A673 (cell line): ENCODE measurements at regions not wholly inside any gene's neighbourhood (a gene's known extent, or its start where the extent isn't known, plus 50 kb on each side); places are given as distances from the start of the nearest gene placed in this dataset.

Source experiments
- BruUV-seq: library from RNA; stranded (reverse); fragments of 400-500 nt; replicated peaks from 2 replicates; lab custom pipeline; 2021; lab: Mats Ljungman, UMichigan
- CTCF ChIA-PET: fragments of 300-600 bp; sonication (Branson Sonifier 250); formaldehyde crosslinking; loops from one replicate; lab custom pipeline; 2022; ENCODE audit warnings: antibody characterized with exemption; lab: Charles Lee
- POLR2A ChIA-PET: fragments of 300-600 bp; sonication (Branson Sonifier 250); formaldehyde crosslinking; loops from one replicate; lab custom pipeline; 2022; ENCODE audit warnings: antibody characterized with exemption; ENCODE audit not compliant: low non-redundant PET; lab: Charles Lee
- DNase-seq: peaks from one replicate; pipeline ENCODE4 v3.0.0-alpha.2; 2015; ENCODE audit warnings: low spot score
- H3K27ac ChIP-seq: fragments of 200-600 bp; sonication (generic); 2 replicates; pipeline ENCODE4 v1.5.1; 2016; ENCODE audit warnings: mixed run types, low read depth, mild to moderate bottlenecking, mixed read lengths, antibody characterized with exemption, low read length; ENCODE audit not compliant: poor library complexity, severe bottlenecking
- H3K27me3 ChIP-seq: fragments of 200-600 bp; sonication (generic); replicated peaks from 2 replicates; pipeline ENCODE4 v1.6.1; 2017; ENCODE audit warnings: mixed run types, low read depth, mild to moderate bottlenecking, mixed read lengths, antibody characterized with exemption, low read length; ENCODE audit not compliant: insufficient read depth, poor library complexity
- H3K36me3 ChIP-seq: fragments of 200-600 bp; sonication (generic); 2 replicates; pipeline ENCODE4 v1.6.1; 2016; ENCODE audit warnings: mixed run types, mild to moderate bottlenecking, mixed read lengths, antibody characterized with exemption, low read length; ENCODE audit not compliant: insufficient read depth, poor library complexity, severe bottlenecking
- H3K4me1 ChIP-seq: fragments of 200-600 bp; sonication (generic); 2 replicates; pipeline ENCODE4 v1.6.1; 2017; ENCODE audit warnings: mixed run types, mild to moderate bottlenecking, mixed read lengths, antibody characterized with exemption, low read length; ENCODE audit not compliant: insufficient read depth, poor library complexity, severe bottlenecking
- H3K4me3 ChIP-seq: fragments of 200-600 bp; sonication (generic); 2 replicates; pipeline ENCODE4 v1.5.1; 2016; ENCODE audit warnings: low read depth, mixed run types, mild to moderate bottlenecking, mixed read lengths, low read length; ENCODE audit not compliant: poor library complexity, severe bottlenecking
- H3K9me3 ChIP-seq: fragments of 200-600 bp; sonication (generic); 2 replicates; pipeline ENCODE4 v1.6.1; 2016; ENCODE audit warnings: mixed run types, low read depth, mild to moderate bottlenecking, mixed read lengths, antibody characterized with exemption, low read length; ENCODE audit not compliant: poor library complexity, severe bottlenecking
- EZH2 ChIP-seq: fragments of 200-600 bp; sonication (generic); IDR thresholded peaks from 2 replicates; pipeline ENCODE4 v1.6.1; 2017; ENCODE audit warnings: borderline replicate concordance, low read depth, mild to moderate bottlenecking, mixed read lengths, antibody characterized with exemption, low read length; ENCODE audit not compliant: poor library complexity, severe bottlenecking
- intact Hi-C: fragments of 100-400 bp; cut with micrococcal nuclease; formaldehyde crosslinking; loops from one replicate; pipeline ENCODE4 v1.10.0; 2022; ENCODE audit not compliant: unreplicated experiment
- TF ChIP-seq, protein P1 (sequence below): fragments of 300-800, 200-600 bp; sonication (generic); conservative IDR thresholded peaks from 2 replicates; pipeline ENCODE4 v1.5.1; 2017; ENCODE audit warnings: low read depth, mild to moderate bottlenecking, antibody characterized with exemption, low read length, moderate library complexity, mixed read lengths

DNA sequence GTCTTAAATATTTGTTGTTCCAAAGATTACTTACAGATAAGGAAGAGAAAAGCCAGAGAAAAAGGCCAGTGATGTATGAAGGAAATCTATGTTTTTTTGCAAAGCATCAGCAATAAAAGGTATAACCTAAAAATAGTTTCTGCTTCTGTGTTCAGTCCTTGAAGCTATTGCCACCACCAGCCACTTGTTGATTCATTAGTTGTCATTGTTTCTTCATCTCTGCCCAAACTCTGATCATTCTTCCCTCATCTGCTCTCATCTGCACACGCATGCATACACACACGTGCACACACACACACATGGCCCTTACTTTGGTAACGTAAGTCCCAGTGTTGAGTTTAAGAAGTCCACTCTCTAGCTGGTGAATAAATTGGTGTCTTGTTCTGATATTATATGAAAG, 540.7 kb downstream of the GATA3 start:
- ChIA-PET CTCF (no interaction called here), POLR2A (no interaction called here)
- Histone ChIP-seq H3K27ac (no peak overlapping the region), H3K27me3 (no peaks in the 10 kb centered on the region), H3K4me3 (no peak overlapping the region), H3K36me3 (no peaks in the 10 kb centered on the region), H3K9me3 (no peaks in the 10 kb centered on the region), H3K4me1 (no peaks in the 10 kb centered on the region)
- TF ChIP-seq EZH2 = no peak
- TF ChIP-seq, protein P1, sequence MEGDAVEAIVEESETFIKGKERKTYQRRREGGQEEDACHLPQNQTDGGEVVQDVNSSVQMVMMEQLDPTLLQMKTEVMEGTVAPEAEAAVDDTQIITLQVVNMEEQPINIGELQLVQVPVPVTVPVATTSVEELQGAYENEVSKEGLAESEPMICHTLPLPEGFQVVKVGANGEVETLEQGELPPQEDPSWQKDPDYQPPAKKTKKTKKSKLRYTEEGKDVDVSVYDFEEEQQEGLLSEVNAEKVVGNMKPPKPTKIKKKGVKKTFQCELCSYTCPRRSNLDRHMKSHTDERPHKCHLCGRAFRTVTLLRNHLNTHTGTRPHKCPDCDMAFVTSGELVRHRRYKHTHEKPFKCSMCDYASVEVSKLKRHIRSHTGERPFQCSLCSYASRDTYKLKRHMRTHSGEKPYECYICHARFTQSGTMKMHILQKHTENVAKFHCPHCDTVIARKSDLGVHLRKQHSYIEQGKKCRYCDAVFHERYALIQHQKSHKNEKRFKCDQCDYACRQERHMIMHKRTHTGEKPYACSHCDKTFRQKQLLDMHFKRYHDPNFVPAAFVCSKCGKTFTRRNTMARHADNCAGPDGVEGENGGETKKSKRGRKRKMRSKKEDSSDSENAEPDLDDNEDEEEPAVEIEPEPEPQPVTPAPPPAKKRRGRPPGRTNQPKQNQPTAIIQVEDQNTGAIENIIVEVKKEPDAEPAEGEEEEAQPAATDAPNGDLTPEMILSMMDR = no peak
- BruUV-seq = no TSS peak
- intact Hi-C loops = no loop called here
- no peak for DNase-seq

DNA sequence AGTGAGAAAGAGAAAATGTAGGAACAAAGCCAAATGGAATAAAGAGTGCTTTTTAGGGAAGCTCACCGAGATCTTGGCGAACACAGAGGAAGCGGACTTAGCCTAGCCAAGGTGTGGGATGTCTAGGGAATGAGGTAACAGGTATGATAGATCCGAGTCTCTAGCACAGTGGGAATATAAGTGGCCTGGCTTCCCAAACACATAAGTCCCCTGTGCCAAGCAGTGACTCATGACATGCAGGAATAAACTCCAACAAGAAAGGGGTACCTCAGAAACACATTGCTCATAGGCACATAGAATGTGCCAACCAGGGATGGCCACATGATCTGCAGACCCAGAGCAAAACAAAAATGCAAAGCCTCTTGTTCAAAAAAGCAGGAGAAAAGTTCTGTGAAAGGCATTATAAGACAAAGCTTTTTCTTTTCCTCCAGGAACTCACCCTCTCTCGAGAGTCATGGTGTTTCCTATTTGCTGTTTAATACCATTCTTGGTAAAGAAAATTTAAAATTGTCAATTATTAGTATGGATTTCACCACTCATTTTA, 542.5 kb downstream of the GATA3 start:
- no peak for DNase-seq
- BruUV-seq = no TSS peak
- TF ChIP-seq, protein P1 = no peak
- TF ChIP-seq EZH2 = no peak
- H3K9me3 ChIP-seq = no peaks in the 10 kb centered on the region
- CTCF ChIA-PET = no interaction called here
- intact Hi-C loops = no loop called here
- H3K4me1 ChIP-seq = no peaks in the 10 kb centered on the region
- no peak overlapping the region for H3K4me3 ChIP-seq
- no peaks in the 10 kb centered on the region for H3K27me3 ChIP-seq
- POLR2A ChIA-PET = no interaction called here
- no peaks in the 10 kb centered on the region for H3K36me3 ChIP-seq
- H3K27ac ChIP-seq = no peak overlapping the region

GRCh38 chr10:8600192-8600591, 545.7 kb downstream of the GATA3 start:
- no peak for TF ChIP-seq EZH2
- TF ChIP-seq, protein P1 = no peak
- no peaks in the 10 kb centered on the region for H3K4me1 ChIP-seq
- ChIA-PET POLR2A (no interaction called here), CTCF (no interaction called here)
- H3K36me3 ChIP-seq = no peaks in the 10 kb centered on the region
- intact Hi-C loops = no loop called here
- no peak overlapping the region for H3K27ac ChIP-seq
- no peak for DNase-seq
- H3K27me3 ChIP-seq = no peaks in the 10 kb centered on the region
- H3K9me3 ChIP-seq = peaks cover 17% of the 10 kb centered on the region
- no peak overlapping the region for H3K4me3 ChIP-seq
- BruUV-seq = no TSS peak
